ENCODE measurements at regions not wholly inside any gene's neighbourhood (a gene's known extent, or its start where the extent isn't known, plus 50 kb on each side); places are given as distances from the start of the nearest gene placed in this dataset.

GRCh38 chr6:56808871-56809359 is 146.0 kb upstream of the BEND6 start:
- TF ChIP-seq SIN3A (IDR thresholded peaks at IDR 0.05; ENCODE audit: borderline replicate concordance, insufficient read depth, low read length): no peak
- no peak for TF ChIP-seq POLR2AphosphoS5 (IDR thresholded peaks at IDR 0.05; ENCODE audit: low read depth, low read length)
